Putamen (tissue), 1 donor: ENCODE measurements at regions not wholly inside any gene's neighbourhood (a gene's known extent, or its start where the extent isn't known, plus 50 kb on each side); places are given as distances from the start of the nearest gene placed in this dataset.
A peak's percentile ranks its signal among the peaks of the same experiment; 100 is the strongest.

ENCODE experiments used
- DNase-seq: peaks from one replicate; pipeline ENCODE4 v3.0.0-alpha.2; 2016; ENCODE audit warnings: low spot score

DNA sequence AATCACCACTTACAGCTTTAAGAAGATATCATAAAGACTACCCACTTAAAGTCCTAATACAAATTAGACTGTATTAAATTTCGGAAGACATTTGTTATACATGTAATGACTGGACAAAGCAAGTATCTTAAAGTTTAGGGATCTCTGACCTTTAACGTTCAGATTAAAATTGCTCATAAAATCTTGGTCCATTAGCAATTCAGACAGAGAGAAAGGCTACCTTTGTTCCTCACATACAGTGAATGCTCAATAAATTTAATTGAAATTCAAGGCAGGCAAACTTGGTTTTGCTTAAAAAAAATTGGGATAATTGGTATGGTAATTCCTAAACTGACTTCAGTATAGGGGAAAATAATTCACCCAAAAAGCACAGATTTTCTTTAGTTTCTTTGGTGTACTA, 285.9 kb upstream of the EMCN start:
- DNase-seq: no peak

DNA sequence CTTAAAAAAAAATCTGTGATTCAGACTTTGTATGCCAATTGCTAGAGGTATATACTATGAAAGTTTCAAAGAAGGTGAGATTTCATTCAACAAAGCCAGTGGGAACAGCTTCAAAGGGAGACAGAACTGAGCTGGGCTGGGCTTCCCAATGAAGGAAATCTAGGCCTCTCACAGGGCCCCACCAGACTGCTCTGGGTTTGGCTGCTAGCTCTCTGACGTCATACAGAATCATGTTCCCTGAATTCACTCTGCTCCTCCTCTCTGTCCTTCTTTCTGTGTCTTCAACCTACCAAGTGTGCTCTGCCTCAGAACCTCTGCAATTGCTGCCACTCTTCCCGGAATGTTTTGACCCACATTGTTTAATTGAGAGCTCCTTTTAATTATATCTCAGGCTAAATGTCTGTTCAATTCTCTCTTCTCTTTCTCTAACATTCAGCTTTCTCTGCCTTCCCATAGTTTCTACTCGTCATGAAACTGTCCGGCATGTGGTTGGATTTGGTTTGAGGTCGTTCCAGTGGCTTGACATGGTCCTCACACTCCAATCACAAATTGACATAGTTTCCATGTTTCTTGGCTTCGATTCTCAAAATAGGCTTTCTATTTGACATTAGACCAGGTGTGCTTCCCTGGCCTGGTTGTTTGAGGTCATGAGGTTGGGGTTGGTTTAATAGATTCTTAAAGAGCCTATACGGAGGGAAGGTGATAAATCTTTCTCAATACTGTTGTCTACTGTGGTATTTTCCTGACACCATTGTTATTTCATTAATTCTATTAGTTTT, 282.1 kb upstream of the EMCN start:
- no peak for DNase-seq

DNA sequence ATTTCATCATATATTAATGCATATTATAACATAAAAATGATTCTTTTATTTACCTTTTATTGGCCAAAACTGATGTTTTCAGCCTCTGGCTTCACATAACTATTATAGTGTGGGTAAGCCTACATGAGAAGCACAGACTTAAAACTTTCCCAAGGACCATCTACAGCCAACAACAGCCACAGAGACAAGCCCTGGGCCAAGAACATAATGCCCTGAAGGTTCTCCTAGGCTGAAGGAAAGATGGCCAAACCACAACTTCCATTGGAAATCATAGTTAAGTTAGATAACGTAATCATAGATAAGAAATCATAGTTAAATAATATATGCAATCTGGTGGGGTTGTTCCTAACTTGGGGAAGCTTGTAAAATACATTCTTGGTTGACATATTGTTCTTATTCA, 280.0 kb upstream of the EMCN start:
- DNase-seq: no peak

DNA sequence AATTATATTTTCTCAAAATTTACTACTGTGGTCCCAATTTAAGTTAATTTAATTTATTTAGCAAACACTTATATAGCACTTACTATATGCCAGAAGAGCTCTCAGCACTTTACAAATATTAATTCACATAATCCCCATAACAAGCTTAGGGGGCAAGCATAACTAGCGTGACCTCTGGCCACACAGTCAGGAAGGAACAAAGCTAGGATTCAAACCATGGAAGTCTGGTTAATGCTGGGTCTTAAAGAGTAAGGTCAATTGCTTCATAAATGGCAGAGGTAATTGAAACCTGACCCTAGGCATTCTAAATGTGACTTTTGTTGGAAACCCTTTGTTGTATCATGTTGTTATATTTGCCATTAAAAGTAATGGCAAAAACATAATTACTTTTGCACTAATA, 279.5 kb upstream of the EMCN start:
- no peak for DNase-seq

DNA sequence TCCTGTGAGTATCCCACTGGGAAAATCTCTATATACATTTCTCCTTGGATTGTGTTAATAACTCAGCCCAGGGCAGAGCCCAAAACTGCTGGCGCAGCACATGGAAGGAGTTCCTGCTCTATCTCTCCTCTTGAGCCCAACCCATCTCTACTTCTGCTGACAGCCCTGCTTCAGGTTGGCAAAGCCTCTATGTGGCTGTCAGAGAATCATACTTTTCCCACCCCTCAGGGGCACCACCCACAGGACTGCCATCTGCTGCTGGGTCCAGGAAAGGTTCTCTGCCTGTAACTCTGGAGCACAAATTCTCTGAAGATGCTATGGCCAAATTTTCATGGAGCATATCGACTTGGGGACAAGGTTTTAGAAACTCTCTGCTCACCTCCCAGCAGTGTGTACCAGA, 278.5 kb upstream of the EMCN start:
- no peak for DNase-seq

DNA sequence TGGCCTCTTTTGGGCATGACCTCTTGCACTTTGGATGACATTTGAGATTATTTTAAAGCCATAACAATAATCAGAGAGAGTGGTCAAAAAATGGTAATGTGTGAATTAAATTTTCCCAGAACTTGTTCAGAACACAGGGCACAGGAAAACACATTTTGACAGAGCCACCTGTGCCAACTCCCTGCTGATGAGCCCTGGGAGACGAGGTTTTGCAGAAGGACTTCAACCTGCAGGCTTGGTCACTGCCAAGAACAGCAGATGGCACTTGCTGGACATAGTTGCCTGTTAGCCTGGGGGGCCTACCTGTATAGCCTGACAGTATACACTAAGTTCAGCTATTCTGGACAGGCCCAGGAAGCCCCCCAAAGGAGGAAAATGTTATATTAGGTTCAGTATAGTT, 277.8 kb upstream of the EMCN start:
- no peak for DNase-seq

DNA sequence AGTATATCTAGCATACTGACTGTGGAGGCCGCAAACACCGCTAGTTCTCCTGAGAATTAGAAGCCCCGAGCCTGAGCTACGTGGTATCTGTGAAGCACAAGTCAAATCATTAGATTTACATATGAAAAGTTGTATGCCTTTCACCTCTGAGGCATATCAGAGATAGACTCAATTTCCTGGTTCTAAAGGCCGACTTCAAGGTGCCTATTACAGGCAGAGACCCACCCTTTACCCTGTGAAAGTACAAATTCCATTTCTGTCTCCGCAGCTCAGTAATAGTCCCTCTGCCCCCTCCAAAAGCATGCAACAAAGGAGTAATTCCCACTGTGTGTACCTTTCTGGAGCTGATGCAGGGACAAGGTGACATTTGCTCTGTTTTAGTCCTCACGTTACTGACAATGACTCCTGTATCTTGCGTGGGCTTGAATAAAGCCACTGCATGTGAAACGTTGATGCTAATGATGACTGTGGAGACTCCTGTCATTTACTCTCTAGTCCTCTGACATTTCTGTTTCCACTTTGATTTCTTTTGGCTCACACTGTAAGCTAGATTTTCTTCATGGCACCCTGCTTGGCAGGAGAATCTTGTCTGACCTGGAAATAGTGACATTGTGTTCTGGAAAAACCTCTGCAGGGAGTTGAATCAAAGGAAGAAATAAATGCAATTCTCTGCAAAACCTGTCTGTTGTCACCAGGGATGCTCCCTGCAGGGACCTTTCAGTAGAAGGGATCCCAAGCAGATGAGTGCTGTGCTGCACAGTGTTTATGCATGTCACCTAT, 273.2 kb upstream of the EMCN start:
- DNase-seq: peak; percentile 12

DNA sequence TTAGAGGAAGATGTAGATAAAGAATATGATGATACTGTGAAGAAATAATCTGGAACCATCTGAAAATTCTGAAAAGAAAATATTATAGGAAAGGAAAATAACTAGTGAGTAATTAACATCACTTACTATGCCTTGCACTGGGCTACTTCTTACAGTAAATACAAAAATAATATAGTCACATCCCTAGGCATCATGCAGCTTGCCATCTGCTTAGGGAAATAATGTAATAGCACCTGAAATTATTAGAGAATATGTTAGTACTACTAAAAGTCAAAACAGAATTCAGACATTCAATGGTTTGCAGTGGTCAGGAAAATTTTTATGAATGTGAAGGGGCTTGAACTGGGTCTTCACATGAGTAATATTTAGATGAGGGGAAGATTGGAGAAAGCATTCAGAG, 272.2 kb upstream of the EMCN start:
- no peak for DNase-seq

DNA sequence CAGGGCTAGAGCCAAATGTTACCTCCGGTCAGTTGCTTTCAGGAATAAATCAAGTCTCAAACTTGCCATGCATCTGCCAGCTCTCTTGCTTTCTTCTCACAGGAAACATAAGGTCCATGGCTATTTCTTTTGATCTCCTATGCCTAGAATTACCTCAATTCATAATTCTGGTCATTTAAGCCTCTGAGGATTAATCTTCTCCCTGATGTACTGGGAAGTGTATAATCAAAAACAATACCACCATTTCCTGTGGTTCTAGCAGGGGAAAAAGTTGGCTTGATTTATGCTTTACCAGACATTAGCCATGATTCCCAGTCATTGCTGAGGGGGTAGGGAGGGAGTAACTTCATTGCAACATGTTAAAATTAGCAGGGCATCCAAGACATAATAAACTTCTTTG, 268.7 kb upstream of the EMCN start:
- DNase-seq: no peak

DNA sequence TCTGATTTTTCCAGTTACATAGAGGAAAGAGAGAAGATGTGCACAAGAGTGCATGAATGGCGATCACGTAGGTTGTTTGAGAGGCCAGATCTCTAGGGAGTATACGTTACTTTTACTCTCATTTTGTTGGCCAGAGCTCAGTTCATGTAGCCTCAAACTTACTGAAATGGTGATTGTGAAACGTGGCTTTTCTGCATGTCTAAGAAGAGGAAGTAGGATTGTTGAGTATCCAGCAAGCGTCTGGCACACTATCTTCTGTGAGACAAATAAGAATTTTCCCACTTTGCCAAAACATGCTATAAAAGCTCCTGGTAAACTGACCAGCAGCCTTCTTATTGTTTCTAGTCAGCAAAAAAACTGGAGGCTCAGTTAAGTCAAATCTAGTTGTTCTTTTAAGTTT, 264.5 kb upstream of the EMCN start:
- no peak for DNase-seq

DNA sequence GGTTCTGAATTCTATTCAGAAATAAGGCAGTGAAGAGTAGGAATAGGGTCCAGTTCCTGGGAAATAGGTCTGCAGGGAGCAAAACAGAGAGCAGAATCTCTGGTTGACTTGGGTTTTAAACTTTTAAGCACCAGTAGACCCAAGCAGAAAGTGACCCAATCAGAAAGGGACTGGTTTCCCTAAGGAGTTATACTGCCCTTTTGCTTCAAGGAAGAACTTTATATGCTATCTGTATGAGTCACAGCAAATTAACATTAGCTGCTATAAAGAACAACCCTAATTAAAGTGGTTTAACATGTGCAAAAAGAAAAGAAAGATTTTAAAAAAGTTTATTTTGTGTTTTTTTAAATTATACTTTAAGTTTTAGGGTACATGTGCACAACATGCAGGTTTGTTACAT, 263.6 kb upstream of the EMCN start:
- no peak for DNase-seq

DNA sequence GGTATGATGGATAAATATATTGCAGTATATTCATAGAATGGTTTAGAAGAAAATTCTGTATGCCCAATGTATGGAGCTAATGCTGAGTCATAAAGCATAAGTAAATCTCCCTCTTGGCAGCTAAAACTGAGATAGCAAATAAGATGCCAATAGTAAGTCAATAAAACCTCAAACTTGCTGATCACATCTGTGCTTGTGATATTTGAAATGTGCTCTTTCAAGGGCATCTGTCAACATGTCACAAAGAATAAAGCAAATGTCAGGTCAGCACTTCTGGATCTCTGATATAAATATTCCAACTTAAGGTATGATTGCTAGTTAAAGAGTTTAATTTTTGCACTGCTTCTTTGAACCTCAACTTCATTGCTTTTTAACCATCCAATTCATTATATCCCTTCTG, 262.3 kb upstream of the EMCN start:
- no peak for DNase-seq

DNA sequence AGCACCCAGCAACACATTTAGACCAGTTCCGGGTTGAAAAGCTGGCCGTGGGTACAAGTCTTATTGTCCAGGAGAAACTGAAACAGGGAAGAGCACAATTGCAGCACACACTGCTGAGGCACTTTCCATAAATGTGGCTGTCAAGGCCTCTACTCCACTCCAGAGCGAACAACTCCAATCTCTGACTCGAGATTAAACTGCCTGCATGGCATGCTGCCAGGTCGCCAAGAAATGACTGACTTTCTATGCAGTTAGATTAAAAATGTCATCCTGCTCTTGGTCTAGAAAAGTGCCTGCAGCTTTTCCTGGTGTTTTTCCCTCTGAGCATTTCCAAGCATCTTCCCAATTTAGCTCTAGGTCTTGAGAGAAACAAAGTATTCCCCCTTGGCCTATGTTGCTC, 260.6 kb upstream of the EMCN start:
- DNase-seq: no peak

DNA sequence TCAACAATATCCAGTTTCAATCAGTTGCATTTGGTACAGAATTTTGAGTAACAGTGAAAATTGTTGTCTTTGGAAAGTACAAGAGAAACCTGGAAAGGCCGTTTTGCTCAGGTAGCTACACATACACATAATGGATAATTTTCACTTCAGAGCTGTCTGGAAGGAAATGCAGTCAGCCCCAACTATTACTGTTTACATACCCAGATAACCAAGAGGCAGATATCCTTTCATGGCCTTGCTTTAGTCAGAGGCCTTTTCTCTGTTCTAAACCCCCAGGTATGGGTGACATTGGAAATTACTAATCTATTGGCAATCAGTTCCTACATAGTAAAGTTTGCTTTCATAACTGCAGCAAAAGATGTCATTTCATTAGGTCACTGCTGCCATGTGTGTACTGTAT, 244.9 kb upstream of the EMCN start:
- DNase-seq: no peak

DNA sequence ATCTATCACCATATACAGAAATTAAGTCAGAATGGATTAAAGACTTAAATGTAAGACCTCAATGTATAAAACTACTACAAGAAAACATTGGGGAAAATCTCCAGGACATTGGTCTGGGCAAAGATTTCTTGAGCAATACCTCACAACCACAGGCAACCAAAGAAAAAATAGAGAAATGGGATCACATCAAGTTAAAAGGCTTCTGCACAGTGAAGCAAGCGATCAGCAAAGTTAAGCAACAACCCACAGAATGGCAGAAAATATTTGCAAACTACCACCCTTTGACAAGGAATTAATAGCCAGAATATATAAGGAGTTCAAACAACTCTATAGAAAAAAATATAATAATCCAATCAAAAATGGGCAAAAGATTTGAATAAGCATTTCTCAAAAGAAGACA, 236.9 kb upstream of the EMCN start:
- no peak for DNase-seq

DNA sequence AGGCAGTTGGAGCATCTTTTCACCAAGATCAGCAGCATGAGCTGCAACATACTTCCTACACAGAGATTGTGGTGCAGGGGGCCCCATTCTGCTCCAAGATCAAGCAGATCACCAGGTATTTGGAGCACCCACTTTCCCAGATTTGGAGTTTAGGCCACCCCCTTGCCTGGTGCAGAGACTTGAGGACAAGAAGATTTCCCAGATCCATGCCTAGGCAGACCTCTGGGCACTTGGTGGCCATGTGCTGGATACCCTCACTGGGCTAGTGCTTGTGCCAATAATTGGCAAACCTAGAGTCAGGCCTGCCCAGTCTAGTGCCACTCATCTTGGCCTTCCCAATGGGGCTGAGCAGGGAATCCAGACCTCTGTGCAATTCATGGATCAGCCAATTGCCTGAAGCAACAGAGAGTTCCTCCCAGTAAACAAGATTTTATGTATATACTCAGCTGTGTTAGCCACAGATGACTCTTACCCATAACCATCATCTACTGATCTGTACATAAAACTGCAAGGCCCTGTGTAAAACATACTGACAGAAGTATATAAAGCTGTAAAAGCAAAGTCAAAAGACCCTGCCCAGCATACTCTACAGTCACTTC, 228.4 kb upstream of the EMCN start:
- DNase-seq: no peak

DNA sequence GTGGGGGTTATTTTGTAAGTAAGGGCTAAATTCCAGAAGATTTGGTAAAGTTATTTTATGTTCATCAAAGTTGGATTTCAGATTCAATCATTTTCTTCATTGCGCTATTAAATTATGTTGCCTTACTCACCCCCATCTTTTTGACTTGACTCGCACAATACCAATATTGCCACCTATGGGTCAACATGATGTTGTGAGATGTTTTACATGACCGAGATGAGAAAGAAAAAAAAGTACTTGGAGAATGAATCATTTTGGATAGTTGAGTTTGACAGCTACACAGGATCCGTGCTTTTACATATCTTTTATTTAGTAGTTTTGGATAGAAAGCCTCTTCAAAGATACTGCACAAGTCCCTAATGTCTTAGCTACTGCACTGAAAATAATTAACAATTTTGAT, 224.2 kb upstream of the EMCN start:
- DNase-seq: no peak

DNA sequence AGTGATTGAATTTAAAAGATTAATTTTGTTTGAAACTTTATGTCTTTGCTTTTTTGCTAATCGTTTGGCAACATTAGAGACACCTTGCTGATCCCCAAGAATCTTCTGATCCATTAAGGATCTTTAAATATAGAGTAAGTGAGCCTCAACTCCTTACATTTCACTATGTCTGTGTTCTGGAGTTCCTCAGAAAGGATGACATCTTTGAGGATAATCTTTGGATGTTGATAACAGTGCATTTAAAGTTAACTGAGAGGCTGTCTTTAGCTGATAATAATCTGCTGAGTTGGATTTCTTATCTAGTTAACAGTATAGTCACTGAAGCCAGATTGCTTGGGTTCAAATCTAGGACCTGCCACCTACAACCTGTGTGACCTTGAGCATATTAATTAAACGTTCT, 221.6 kb upstream of the EMCN start:
- no peak for DNase-seq

DNA sequence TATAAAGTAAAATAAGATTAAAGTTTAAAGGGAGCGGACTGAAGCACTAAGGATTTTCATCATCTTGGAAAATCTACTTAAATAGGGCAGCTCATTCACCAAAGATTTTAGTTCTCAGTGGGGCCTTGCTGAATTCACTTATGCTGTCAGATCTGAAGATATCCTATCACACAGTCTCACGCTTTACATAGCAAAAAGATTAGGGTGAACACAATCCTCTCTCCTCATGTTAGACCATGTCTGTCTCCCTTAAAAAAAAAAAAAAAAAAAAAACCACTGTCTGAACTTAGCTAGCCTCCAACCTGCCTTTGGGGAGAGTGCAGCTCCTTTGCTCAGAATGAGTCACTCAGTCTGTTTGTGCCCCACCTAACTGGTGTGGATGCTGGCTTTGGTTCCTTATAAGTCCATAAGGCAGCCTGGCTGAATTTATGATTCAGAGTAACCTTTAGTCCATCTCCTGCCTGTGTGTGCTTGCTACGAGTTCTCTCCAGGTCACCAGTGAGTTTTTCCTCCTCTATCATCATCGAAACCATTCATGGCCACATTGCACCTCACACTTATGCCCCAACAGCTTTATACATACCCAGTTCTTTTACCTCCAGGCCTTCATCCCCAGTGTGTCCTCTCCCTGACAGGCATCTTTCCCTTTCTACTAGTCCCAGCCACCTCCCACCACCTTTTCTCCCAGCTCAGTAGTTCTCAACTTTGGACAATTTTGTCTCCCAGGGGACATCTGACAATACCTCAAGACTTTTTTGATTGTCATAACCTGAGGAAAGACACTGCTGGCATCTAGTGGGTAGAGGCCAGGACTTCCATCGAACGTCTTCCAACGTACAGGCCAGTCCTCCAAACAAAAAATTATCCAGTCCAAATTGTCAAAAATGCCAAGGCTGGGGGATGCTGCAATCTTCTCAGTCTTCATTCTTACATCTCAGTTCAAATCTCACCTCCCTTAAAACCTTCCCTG, 220.7 kb upstream of the EMCN start:
- DNase-seq: no peak

DNA sequence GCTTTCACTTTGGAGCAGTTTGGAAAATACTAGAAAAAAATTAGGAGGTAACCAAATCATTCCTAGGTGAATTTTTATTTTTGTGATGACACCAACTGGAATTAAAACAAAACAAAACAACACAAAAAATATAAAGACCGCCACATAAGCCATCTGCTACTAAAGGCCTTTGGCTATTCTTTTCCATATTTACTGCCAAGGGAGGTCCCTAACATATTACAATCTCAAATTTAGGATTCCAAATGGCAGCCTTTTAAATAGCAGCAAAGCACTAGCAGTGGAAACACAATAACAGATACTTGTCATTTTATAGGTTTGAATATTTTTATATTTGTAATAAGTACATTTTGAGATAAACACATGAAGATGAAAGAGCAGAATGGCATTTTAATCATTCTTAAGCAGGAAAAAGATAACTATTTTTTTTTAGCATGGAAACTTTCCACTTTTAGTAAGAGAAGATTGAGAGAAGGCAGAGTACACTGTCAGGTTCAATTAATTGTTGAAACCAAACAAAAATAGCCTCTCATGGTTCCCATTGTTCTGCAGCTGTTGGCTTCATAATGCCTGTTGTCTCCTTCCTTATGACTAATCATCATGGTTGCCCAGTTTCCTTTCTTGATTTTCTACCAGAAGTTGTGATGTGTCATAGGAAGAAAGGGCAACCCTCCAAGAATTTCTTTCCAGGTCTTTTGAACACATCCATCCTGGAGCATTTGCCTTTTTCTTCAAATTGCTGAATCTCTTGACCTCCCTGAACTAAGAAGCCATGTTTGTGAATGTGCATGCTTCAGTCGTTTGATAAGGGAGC, 219.0 kb upstream of the EMCN start:
- DNase-seq: no peak

DNA sequence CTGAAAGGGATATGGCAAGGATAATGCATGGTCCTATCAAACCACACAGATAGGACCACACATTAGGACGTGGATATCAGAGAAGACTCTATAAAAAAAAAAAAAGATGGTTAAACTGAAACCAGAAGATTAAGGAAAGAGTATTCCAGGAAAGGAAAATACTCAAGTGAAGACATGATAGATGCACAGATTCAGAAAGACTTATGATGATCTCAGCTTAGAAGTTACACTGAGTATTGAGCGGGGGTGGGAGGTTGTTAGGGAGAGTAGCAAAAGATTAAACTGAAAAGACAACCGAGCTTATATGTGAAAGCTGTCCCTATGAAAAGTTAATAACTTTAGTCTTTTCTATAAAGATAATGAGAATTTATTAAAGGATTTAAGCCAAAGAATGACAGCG, 211.0 kb upstream of the EMCN start:
- DNase-seq: no peak
